IMR-90 (cell line): ENCODE measurements at regions not wholly inside any gene's neighbourhood (a gene's known extent, or its start where the extent isn't known, plus 50 kb on each side); places are given as distances from the start of the nearest gene placed in this dataset.

ENCODE experiments used
- ATAC-seq: fragments of 200-7000 bp; cut with Tn5 transposase; 2 replicates; pipeline ENCODE4 v1.9.1; 2020; ENCODE audit warnings: low read depth, mild to moderate bottlenecking, moderate library complexity
- BruUV-seq: library from RNA; stranded (reverse); fragments of 400-500 nt; replicated peaks from 2 replicates; lab custom pipeline; 2021; lab: Mats Ljungman, UMichigan
- CTCF ChIA-PET: fragments of 300-600 bp; formaldehyde crosslinking; extraction: SDS; loops from one replicate; lab custom pipeline; 2021; ENCODE audit warnings: antibody characterized with exemption; lab: Yijun Ruan, JAX
- POLR2A ChIA-PET: fragments of 300-600 bp; sonication (Branson Sonifier 250); formaldehyde crosslinking; loops from one replicate; lab custom pipeline; 2022; ENCODE audit warnings: antibody characterized with exemption; ENCODE audit not compliant: unreplicated experiment; lab: Charles Lee
- DNase-seq: peaks from one replicate; pipeline ENCODE4 v3.0.0; 2013
- H2AFZ ChIP-seq: replicated peaks from 2 replicates; pipeline ENCODE3; 2013; ENCODE audit warnings: low read length, mild to moderate bottlenecking; ENCODE audit not compliant: poor library complexity
- H2AK5ac ChIP-seq: 2 replicates; pipeline ENCODE4 v1.6.1; 2013; ENCODE audit warnings: low read depth, low read length, inconsistent platforms
- H2AK9ac ChIP-seq: replicated peaks from 2 replicates; pipeline ENCODE3; 2013; ENCODE audit warnings: mild to moderate bottlenecking, low read depth, low read length, moderate library complexity; ENCODE audit not compliant: poor library complexity
- H2BK120ac ChIP-seq: 2 replicates; pipeline ENCODE4 v1.6.1; 2013; ENCODE audit warnings: low read depth, low read length, inconsistent platforms
- H2BK15ac ChIP-seq: 3 replicates; pipeline ENCODE4 v1.6.1; 2013; ENCODE audit warnings: low read depth, low read length, inconsistent platforms
- H2BK20ac ChIP-seq: 2 replicates; pipeline ENCODE4 v1.6.1; 2013; ENCODE audit warnings: low read depth, mild to moderate bottlenecking, inconsistent platforms, low read length, moderate library complexity
- H2BK5ac ChIP-seq: 2 replicates; pipeline ENCODE4 v1.6.1; 2013; ENCODE audit warnings: mild to moderate bottlenecking, low read depth, low read length, inconsistent platforms; ENCODE audit not compliant: poor library complexity, severe bottlenecking
- H3K14ac ChIP-seq: replicated peaks from 2 replicates; pipeline ENCODE4 v1.6.1; 2013; ENCODE audit warnings: low read depth, low read length, inconsistent platforms
- H3K18ac ChIP-seq: 2 replicates; pipeline ENCODE4 v1.6.1; 2013; ENCODE audit warnings: low read depth, low read length, control low read depth
- H3K23ac ChIP-seq: 2 replicates; pipeline ENCODE4 v1.6.1; 2013; ENCODE audit warnings: low read depth, low read length, inconsistent platforms
- H3K27ac ChIP-seq: 2 replicates; pipeline ENCODE4 v1.5.1; 2013; ENCODE audit warnings: mild to moderate bottlenecking, control low read depth, low read length; ENCODE audit not compliant: insufficient read depth
- H3K27me3 ChIP-seq: 2 replicates; pipeline ENCODE4 v1.6.1; 2013; ENCODE audit warnings: low read length; ENCODE audit not compliant: control insufficient read depth, insufficient read depth
- H3K36me3 ChIP-seq: 2 replicates; pipeline ENCODE4 v1.6.1; 2013; ENCODE audit warnings: low read length, mixed read lengths; ENCODE audit not compliant: control insufficient read depth, insufficient read depth
- H3K4ac ChIP-seq: 2 replicates; pipeline ENCODE4 v1.6.1; 2013; ENCODE audit warnings: low read depth, low read length, inconsistent platforms
- H3K4me1 ChIP-seq: 2 replicates; pipeline ENCODE4 v1.6.1; 2013; ENCODE audit warnings: low read length, mixed read lengths; ENCODE audit not compliant: control insufficient read depth, insufficient read depth
- H3K4me2 ChIP-seq: 2 replicates; pipeline ENCODE4 v1.6.1; 2013; ENCODE audit warnings: low read depth, mild to moderate bottlenecking, control low read depth, low read length, moderate library complexity
- H3K4me3 ChIP-seq: 2 replicates; pipeline ENCODE4 v1.5.1; 2013; ENCODE audit warnings: low read depth, mild to moderate bottlenecking, control low read depth, low read length, moderate library complexity; ENCODE audit not compliant: insufficient read depth
- H3K56ac ChIP-seq: 2 replicates; pipeline ENCODE4 v1.6.1; 2013; ENCODE audit warnings: low read length, inconsistent platforms; ENCODE audit not compliant: insufficient read depth; ENCODE audit errors: extremely low read depth
- H3K79me1 ChIP-seq, 2 experiments: 2 replicates each; pipeline ENCODE4 v1.6.1; 2013; ENCODE audit warnings: low read length in 2 of 2, inconsistent platforms in 1 of 2, low read depth in 1 of 2
- H3K9ac ChIP-seq: 2 replicates; pipeline ENCODE4 v1.6.1; 2013; ENCODE audit warnings: low read depth, low read length, control low read depth
- H3K9me1 ChIP-seq: 2 replicates; pipeline ENCODE4 v1.6.1; 2013; ENCODE audit warnings: low read length, inconsistent platforms; ENCODE audit not compliant: insufficient read depth
- H3K9me3 ChIP-seq: 2 replicates; pipeline ENCODE4 v1.6.1; 2013; ENCODE audit warnings: low read length; ENCODE audit not compliant: control insufficient read depth, insufficient read depth
- H4K20me1 ChIP-seq: 2 replicates; pipeline ENCODE4 v1.6.1; 2013; ENCODE audit warnings: low read length, inconsistent platforms; ENCODE audit not compliant: insufficient read depth
- H4K5ac ChIP-seq: 2 replicates; pipeline ENCODE4 v1.6.1; 2013; ENCODE audit warnings: mild to moderate bottlenecking, low read depth, low read length, control low read depth
- H4K8ac ChIP-seq, 2 experiments: 2 replicates each; pipeline ENCODE4 v1.6.1; 2013; ENCODE audit warnings: low read depth in 2 of 2, low read length in 2 of 2, control low read depth in 1 of 2, inconsistent platforms in 1 of 2
- H4K91ac ChIP-seq: 2 replicates; pipeline ENCODE4 v1.6.1; 2013; ENCODE audit warnings: low read depth, low read length, inconsistent platforms; ENCODE audit not compliant: insufficient read depth
- BHLHE40 ChIP-seq: fragments of 150-350 bp; IDR thresholded peaks from 2 replicates; pipeline ENCODE4 v1.6.1; 2016; ENCODE audit warnings: mild to moderate bottlenecking, low read depth, low read length
- CEBPB ChIP-seq: IDR thresholded peaks from 2 replicates; pipeline ENCODE4 v1.6.1; 2012; ENCODE audit warnings: low read depth, low read length, improper control_type of control experiment
- CHD1 ChIP-seq: IDR thresholded peaks from 2 replicates; pipeline ENCODE4 v1.6.1; 2012; ENCODE audit warnings: low read depth, low read length, improper control_type of control experiment
- FOS ChIP-seq: fragments of 150-350 bp; IDR thresholded peaks from 2 replicates; pipeline ENCODE4 v1.6.1; 2016; ENCODE audit warnings: low read depth, low read length
- MAFK ChIP-seq: IDR thresholded peaks from 2 replicates; pipeline ENCODE4 v1.6.1; 2012; ENCODE audit warnings: low read depth, low read length, improper control_type of control experiment
- MAZ ChIP-seq: IDR thresholded peaks from 2 replicates; pipeline ENCODE4 v1.6.1; 2012; ENCODE audit warnings: low read depth, mild to moderate bottlenecking, low read length, improper control_type of control experiment, moderate library complexity, borderline replicate concordance
- MXI1 ChIP-seq: IDR thresholded peaks from 2 replicates; pipeline ENCODE4 v1.6.1; 2012; ENCODE audit warnings: low read depth, mild to moderate bottlenecking, low read length, moderate library complexity, borderline replicate concordance
- NFE2L2 ChIP-seq: fragments of 150-350 bp; IDR thresholded peaks from 2 replicates; pipeline ENCODE4 v1.6.1; 2016; ENCODE audit warnings: low read depth, mild to moderate bottlenecking, low read length
- POLR2A ChIP-seq: IDR thresholded peaks from 2 replicates; pipeline ENCODE4 v1.6.1; 2012; ENCODE audit warnings: mild to moderate bottlenecking, low read depth, low read length
- RAD21 ChIP-seq: IDR thresholded peaks from 2 replicates; pipeline ENCODE4 v1.6.1; 2012; ENCODE audit warnings: low read length, improper control_type of control experiment
- RCOR1 ChIP-seq: IDR thresholded peaks from 2 replicates; pipeline ENCODE4 v1.6.1; 2012; ENCODE audit warnings: mild to moderate bottlenecking, low read length, improper control_type of control experiment; ENCODE audit not compliant: insufficient replicate concordance
- RFX5 ChIP-seq: IDR thresholded peaks from 2 replicates; pipeline ENCODE4 v1.8.0; 2012; ENCODE audit warnings: low read depth, mild to moderate bottlenecking, low read length, moderate library complexity
- SMC3 ChIP-seq: fragments of 150-350 bp; IDR thresholded peaks from 2 replicates; pipeline ENCODE4 v1.6.1; 2016; ENCODE audit warnings: low read depth, mild to moderate bottlenecking, antibody characterized with exemption, low read length, moderate library complexity
- USF2 ChIP-seq: fragments of 150-350 bp; IDR thresholded peaks from 2 replicates; pipeline ENCODE4 v1.6.1; 2017; ENCODE audit warnings: mild to moderate bottlenecking, antibody characterized with exemption, low read length, low read depth
- WGBS, 2 experiments: methylation state at CpG; one replicate each; pipeline versions ENCODE4 v1.1.5 to v1.1.7; 2013; ENCODE audit warnings: missing lambda C conversion rate in 2 of 2; ENCODE audit not compliant: insufficient read length in 1 of 2; ENCODE audit errors: extremely low coverage in 2 of 2; 5-methylcytosine and 5-hydroxymethylcytosine counted together
- dilution Hi-C: fragments of 300-500 bp; cut with HindIII; formaldehyde crosslinking; loops from one replicate; pipeline ENCODE4 v1.14.3; 2018; ENCODE audit warnings: low sequenced_read_pairs; ENCODE audit not compliant: unreplicated experiment
- in situ Hi-C: fragments of 300-500 bp; cut with MboI; formaldehyde crosslinking; loops from 3 replicates; pipeline ENCODE4 v1.14.3; 2019; ENCODE audit warnings: low sequenced_read_pairs, inconsistent platforms, mixed read lengths
- intact Hi-C: fragments of 100-400 bp; cut with micrococcal nuclease; formaldehyde crosslinking; loops from 2 replicates; pipeline ENCODE4 v1.10.0; 2022
- TF ChIP-seq, protein P1 (sequence below): fragments of 150-350 bp; IDR thresholded peaks from 2 replicates; pipeline ENCODE4 v1.6.1; 2016; ENCODE audit warnings: low read depth, mild to moderate bottlenecking, low read length, moderate library complexity, borderline replicate concordance
- TF ChIP-seq, protein P2 (sequence below): conservative IDR thresholded peaks from 2 replicates; pipeline ENCODE4 v1.5.1; 2012; ENCODE audit warnings: mild to moderate bottlenecking, low read depth, low read length, improper control_type of control experiment

- Histone ChIP-seq H3K23ac (no peak overlapping the region), H3K36me3 (no peaks in the 10 kb centered on the region), H3K18ac (no peak overlapping the region; the same call in 1 of the 2 replicates), H2BK120ac (peak overlapping the region; percentile 53), H4K91ac (peak overlapping the region; percentile 67), H3K9me1 (peaks cover 20% of the 10 kb centered on the region), H4K20me1 (no peaks in the 10 kb centered on the region), H3K9ac (no peak overlapping the region), H4K8ac (peak overlapping the region in 1 of 2 experiments; percentile 25; a peak in 1 of 4 replicates), H3K56ac (no peak overlapping the region), H3K79me1 (peaks cover 4 to 20% of the 10 kb centered on the region in 2 experiments; a peak in 3 of 4 replicates), H2AK9ac (no peak overlapping the region), H2BK15ac (peak overlapping the region; percentile 82; the same call in 2 of the 3 replicates), H2AK5ac (peak overlapping the region; percentile 66), H3K4me3 (no peak overlapping the region), H3K27me3 (no peaks in the 10 kb centered on the region), H3K4me2 (no peak overlapping the region), H3K4me1 (peaks cover 11% of the 10 kb centered on the region), H2BK5ac (no peak overlapping the region), H3K14ac (no peak overlapping the region), H2BK20ac (peak overlapping the region; percentile 53), H3K4ac (peak overlapping the region; percentile 24), H3K27ac (no peak overlapping the region), H2AFZ (no peak overlapping the region), H3K9me3 (peaks cover 5% of the 10 kb centered on the region), H4K5ac (peak overlapping the region; percentile 6)
- ChIA-PET POLR2A (no interaction called here), CTCF (interaction anchor here (0.6 kb wide), 1 partner anchor 1021 kb away, joined by 9 read pairs; no protein-coding TSS in a partner anchor)
- no TSS peak for BruUV-seq
- no peak for TF ChIP-seq POLR2A
- TF ChIP-seq CEBPB, result no peak
- TF ChIP-seq NFE2L2, result no peak
- TF ChIP-seq FOS, result no peak
- no peak for TF ChIP-seq RFX5
- TF ChIP-seq, protein P1, sequence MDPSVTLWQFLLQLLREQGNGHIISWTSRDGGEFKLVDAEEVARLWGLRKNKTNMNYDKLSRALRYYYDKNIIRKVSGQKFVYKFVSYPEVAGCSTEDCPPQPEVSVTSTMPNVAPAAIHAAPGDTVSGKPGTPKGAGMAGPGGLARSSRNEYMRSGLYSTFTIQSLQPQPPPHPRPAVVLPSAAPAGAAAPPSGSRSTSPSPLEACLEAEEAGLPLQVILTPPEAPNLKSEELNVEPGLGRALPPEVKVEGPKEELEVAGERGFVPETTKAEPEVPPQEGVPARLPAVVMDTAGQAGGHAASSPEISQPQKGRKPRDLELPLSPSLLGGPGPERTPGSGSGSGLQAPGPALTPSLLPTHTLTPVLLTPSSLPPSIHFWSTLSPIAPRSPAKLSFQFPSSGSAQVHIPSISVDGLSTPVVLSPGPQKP, result no peak
- no peak for TF ChIP-seq MAFK
- TF ChIP-seq CHD1, result no peak
- TF ChIP-seq USF2, result no peak
- no peak for TF ChIP-seq MXI1
- TF ChIP-seq MAZ, result no peak
- no peak for TF ChIP-seq BHLHE40
- TF ChIP-seq, protein P2, sequence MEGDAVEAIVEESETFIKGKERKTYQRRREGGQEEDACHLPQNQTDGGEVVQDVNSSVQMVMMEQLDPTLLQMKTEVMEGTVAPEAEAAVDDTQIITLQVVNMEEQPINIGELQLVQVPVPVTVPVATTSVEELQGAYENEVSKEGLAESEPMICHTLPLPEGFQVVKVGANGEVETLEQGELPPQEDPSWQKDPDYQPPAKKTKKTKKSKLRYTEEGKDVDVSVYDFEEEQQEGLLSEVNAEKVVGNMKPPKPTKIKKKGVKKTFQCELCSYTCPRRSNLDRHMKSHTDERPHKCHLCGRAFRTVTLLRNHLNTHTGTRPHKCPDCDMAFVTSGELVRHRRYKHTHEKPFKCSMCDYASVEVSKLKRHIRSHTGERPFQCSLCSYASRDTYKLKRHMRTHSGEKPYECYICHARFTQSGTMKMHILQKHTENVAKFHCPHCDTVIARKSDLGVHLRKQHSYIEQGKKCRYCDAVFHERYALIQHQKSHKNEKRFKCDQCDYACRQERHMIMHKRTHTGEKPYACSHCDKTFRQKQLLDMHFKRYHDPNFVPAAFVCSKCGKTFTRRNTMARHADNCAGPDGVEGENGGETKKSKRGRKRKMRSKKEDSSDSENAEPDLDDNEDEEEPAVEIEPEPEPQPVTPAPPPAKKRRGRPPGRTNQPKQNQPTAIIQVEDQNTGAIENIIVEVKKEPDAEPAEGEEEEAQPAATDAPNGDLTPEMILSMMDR, result no peak
- no peak for TF ChIP-seq SMC3
- TF ChIP-seq RCOR1, result no peak
- TF ChIP-seq RAD21, result no peak
- ATAC-seq (peak; percentile 31; the same call in 1 of the 2 replicates), DNase-seq (no peak)
- intact Hi-C loops (no loop called here), dilution Hi-C loops (no loop called here), in situ Hi-C loops (no loop called here)
- no CpG with 5 or more reads among the region's 6 CpGs for WGBS, 2 experiments
Observed at GRCh38 chr16:86245895-86246294, 264.4 kb upstream of the FOXF1 start.
